AG04449 (cell line): ENCODE measurements at regions not wholly inside any gene's neighbourhood (a gene's known extent, or its start where the extent isn't known, plus 50 kb on each side); places are given as distances from the start of the nearest gene placed in this dataset.

Experiments used
- CTCF ChIA-PET: fragments of 350-600 bp; formaldehyde crosslinking; extraction: SDS; loops from one replicate; lab custom pipeline; 2021; ENCODE audit warnings: antibody characterized with exemption; lab: Yijun Ruan, JAX
- POLR2A ChIA-PET: fragments of 400-600, 350-600 bp; formaldehyde crosslinking; extraction: SDS; loops from one replicate; lab custom pipeline; 2020; ENCODE audit warnings: antibody characterized with exemption, inconsistent platforms; lab: Yijun Ruan, JAX
- DNase-seq: peaks from one replicate; pipeline ENCODE4 v3.0.0-alpha.2; 2010; ENCODE audit warnings: low read depth, low spot score
- H3K4me3 ChIP-seq: 2 replicates; pipeline ENCODE4 v1.5.1; 2011; ENCODE audit warnings: low read depth, mild to moderate bottlenecking, control low read depth, low read length
- TF ChIP-seq, protein P1 (sequence below): IDR thresholded peaks from one replicate; pipeline ENCODE4 v1.5.1; 2011; ENCODE audit warnings: mild to moderate bottlenecking, moderate library complexity, low read length, control low read depth, inconsistent platforms; ENCODE audit not compliant: insufficient read depth; ENCODE audit errors: missing control alignments

DNA sequence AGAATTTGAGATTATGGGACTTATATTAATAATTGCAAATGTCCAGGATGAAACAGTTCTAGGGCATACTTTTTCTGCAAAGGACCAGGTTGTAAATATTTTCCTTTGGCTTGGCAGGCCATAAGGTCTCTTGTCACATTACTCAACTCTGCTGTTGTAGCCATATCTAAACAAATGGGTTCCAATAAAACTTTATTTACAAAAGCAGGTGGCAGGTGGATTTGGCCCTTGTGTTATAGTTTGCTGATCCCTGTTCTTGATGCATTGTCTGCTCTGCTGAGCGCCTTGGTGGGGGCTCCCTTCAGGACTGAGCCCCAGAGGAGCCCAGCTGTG, 258.5 kb downstream of the FOXD2 start:
- CTCF ChIA-PET, result interaction anchor here (2.5 kb wide), 1 partner anchor 14 kb away, joined by 8 read pairs; no protein-coding TSS in a partner anchor
- TF ChIP-seq, protein P1, sequence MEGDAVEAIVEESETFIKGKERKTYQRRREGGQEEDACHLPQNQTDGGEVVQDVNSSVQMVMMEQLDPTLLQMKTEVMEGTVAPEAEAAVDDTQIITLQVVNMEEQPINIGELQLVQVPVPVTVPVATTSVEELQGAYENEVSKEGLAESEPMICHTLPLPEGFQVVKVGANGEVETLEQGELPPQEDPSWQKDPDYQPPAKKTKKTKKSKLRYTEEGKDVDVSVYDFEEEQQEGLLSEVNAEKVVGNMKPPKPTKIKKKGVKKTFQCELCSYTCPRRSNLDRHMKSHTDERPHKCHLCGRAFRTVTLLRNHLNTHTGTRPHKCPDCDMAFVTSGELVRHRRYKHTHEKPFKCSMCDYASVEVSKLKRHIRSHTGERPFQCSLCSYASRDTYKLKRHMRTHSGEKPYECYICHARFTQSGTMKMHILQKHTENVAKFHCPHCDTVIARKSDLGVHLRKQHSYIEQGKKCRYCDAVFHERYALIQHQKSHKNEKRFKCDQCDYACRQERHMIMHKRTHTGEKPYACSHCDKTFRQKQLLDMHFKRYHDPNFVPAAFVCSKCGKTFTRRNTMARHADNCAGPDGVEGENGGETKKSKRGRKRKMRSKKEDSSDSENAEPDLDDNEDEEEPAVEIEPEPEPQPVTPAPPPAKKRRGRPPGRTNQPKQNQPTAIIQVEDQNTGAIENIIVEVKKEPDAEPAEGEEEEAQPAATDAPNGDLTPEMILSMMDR, result no peak
- H3K4me3 ChIP-seq, result no peak overlapping the region
- POLR2A ChIA-PET, result no interaction called here
- DNase-seq, result no peak

DNA sequence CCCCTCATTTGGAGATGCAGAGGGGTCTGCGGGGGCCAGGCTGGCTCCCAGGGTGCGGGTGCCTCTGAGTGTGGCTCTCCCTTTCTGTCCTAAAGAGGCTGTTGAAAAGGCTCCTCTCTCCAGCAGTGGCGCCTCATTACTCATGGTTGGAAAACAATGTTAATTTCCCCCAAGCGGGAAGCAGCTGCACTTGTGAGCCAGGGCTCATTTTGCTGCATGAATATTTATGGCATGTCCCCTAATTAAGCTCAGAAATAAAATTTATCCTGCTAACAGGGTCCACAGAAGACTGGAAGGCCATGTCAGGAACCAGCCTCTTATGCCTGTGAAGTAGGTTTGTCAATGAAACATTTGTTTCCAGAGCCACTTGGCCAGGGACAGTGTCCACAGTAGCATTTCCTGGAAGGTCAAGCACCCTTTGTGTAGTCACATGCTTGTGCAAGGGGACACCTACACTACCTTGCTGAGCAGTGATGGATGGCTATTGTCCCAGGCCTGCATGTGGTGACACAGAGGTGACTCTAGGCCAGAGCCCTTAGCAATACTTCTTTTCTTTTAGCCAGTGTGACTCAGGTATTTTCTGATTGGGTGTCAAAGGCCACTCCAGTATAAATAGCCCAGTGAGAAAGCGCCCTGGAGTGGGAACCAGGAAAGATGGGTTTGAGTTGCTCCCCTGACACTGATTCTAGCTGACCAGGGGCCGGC, 259.0 kb downstream of the FOXD2 start:
- no peak overlapping the region for H3K4me3 ChIP-seq
- CTCF ChIA-PET, result interaction anchor here (2.5 kb wide), 1 partner anchor 13 kb away, joined by 8 read pairs; no protein-coding TSS in a partner anchor
- POLR2A ChIA-PET, result no interaction called here
- no peak for DNase-seq
- TF ChIP-seq, protein P1, result no peak

DNA sequence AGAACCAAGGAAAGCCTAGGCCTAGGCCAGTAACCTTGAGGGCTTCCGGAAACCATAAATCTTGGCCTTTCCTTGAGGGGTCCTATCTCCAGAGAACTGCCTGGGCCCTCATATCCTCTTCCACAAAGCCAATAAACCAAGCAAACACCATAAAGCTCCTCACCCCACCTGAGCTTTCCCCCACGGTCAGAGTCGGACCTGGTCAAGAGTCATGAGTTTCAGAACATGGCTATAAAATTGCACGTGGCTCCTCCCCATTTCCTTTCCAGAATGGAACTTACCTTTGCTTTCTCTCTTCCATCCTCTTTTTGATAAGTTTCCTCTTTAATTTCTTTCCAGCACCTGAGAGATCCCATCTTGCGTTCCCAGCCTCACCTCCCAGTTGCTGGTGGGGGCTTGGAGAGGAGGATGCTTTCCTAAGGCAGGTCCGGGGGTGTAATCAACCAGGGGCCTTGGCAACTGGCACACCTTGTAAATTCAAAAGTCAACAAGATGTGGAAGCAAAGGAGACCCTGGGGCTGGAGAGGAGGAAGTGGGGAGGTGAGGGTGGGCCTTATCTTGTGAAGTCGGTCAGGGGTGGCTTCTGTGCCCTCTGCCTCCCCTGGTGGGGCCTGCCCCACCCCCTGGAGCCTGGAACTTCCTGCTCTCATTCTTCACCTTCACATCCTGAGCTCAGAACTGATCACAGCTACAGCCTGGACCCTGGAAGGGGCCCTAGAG, 259.9 kb downstream of the FOXD2 start:
- ChIA-PET CTCF (interaction anchor here (1.3 to 1.7 kb wide), 2 partner anchors 260 to 264 kb away, joined by 3 to 7 read pairs; partner anchors contain the start of gene FOXD2), POLR2A (no interaction called here)
- TF ChIP-seq, protein P1, result no peak
- no peak for DNase-seq
- no peak overlapping the region for H3K4me3 ChIP-seq

DNA sequence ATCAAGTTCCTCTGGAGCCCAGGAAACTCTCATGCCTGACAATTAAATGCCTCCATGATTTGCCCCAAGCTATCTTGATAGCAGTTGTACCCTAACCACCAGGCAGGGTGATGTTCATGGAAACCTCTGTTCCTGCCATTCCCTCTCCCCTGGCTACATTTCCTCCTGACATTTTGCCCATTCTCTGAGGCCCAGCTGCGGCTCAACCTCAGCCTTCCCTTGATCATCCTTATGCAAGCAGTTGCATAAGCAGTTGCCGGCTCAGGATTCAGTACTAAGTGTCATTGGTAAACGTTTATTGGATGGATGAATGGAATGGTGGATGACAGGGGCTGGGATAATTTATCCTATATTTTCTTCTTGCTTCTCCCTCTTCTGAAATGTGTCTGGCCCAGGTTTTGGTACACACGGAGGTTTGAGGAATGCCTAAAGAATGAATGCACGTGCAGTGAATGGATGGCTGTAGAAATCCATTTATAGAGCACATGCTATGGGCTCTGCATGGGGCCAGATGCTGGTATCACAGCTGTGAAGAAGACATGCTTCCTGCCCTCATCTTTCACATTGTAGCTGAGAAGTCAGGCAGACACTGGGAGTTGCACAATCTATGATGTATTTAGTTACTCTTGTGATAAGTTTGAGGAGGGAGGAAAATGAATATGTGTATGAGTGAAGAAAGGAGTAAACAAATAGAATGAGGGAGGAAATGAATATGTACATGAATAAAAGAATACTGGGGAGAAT, 261.8 kb downstream of the FOXD2 start:
- ChIA-PET CTCF (interaction anchor here (1.1 to 1.7 kb wide), 5 partner anchors 9 to 505 kb away, joined by 3 to 7 read pairs (median 4); partner anchors contain the start of gene FOXD2), POLR2A (no interaction called here)
- no peak overlapping the region for H3K4me3 ChIP-seq
- DNase-seq, result no peak
- TF ChIP-seq, protein P1, result no peak

DNA sequence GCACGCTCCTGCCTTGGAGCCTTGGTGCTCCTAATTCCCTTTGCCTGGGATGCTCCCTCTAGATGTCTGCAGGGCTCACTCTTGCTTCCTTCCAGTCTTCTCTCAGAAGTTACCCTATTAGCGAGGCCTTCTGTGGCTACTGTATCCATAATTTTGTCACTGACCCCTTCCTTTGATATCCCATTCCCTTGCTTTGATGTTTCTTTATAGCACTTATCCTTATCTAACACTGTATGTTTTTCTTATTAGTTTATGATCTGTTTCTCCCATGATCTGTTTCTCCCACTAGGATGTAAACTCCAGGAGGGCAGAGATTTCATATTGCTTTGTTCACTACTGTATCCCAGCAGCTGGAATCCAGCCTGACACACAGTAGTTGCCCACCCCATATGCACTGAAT, 263.4 kb downstream of the FOXD2 start:
- TF ChIP-seq, protein P1, result no peak
- POLR2A ChIA-PET, result no interaction called here
- no peak overlapping the region for H3K4me3 ChIP-seq
- CTCF ChIA-PET, result interaction anchor here (0.7 to 18.8 kb wide), 4 partner anchors 9 to 266 kb away, joined by 3 to 470 read pairs (median 3); partner anchors contain the start of gene FOXD2
- DNase-seq, result no peak
